HCT116 (cell line): ENCODE measurements at regions not wholly inside any gene's neighbourhood (a gene's known extent, or its start where the extent isn't known, plus 50 kb on each side); places are given as distances from the start of the nearest gene placed in this dataset.

Experiments used
- ATAC-seq: fragments of 200-7000 bp; cut with Tn5 transposase; 2 replicates; pipeline ENCODE4 v1.9.1; 2020; ENCODE audit warnings: mild to moderate bottlenecking, moderate library complexity
- BruUV-seq: library from RNA; stranded (reverse); fragments of 400-500 nt; replicated peaks from 2 replicates; lab custom pipeline; 2021; lab: Mats Ljungman, UMichigan
- CTCF ChIA-PET: fragments of 300-600 bp; sonication (Branson Sonifier 250); formaldehyde crosslinking; loops from one replicate; lab custom pipeline; 2021; ENCODE audit warnings: antibody characterized with exemption; lab: Charles Lee
- POLR2A ChIA-PET: fragments of 300-600, 350-600 bp; sonication (Branson Sonifier 250); formaldehyde crosslinking; loops from one replicate; lab custom pipeline; 2021; ENCODE audit warnings: antibody characterized with exemption; lab: Charles Lee
- RAD21 ChIA-PET, 2 experiments: fragments of 300-600 bp; sonication (Branson Sonifier 250); formaldehyde crosslinking; loops; one replicate each; lab custom pipeline; 2023; ENCODE audit warnings: low total read pairs in 2 of 2; ENCODE audit not compliant: uncharacterized antibody in 2 of 2, unreplicated experiment in 2 of 2, low non-redundant PET in 1 of 2; lab: Charles Lee
- DNase-seq: peaks from one replicate; pipeline ENCODE4 v3.0.0-alpha.2; 2010; ENCODE audit warnings: low read depth, low spot score
- H2AFZ ChIP-seq: fragments of 200-600 bp; shearing (Covaris generic), sonication (generic); 2 replicates; pipeline ENCODE4 v1.6.1; 2017; ENCODE audit warnings: low read depth, mixed run types, mixed read lengths, antibody characterized with exemption, low read length; ENCODE audit not compliant: poor library complexity, severe bottlenecking
- H3K27ac ChIP-seq: 2 replicates; pipeline ENCODE4 v1.5.1; 2012; ENCODE audit warnings: low read depth, low read length
- H3K27me3 ChIP-seq: fragments of 200-600 bp; sonication (generic); 2 replicates; pipeline ENCODE4 v1.6.1; 2016; ENCODE audit warnings: mixed run types, low read length, mixed read lengths; ENCODE audit not compliant: insufficient read depth
- H3K36me3 ChIP-seq, 2 experiments: fragments of 200-500 bp in 1 of 2; fragments of 200-600 bp in 1 of 2; sonication (Bioruptor generic) in 1 of 2; sonication (generic) in 1 of 2; 2 replicates each; pipeline versions ENCODE4 v1.5.1 to v1.6.1; 2014 to 2016; ENCODE audit warnings: low read length in 2 of 2, inconsistent platforms in 1 of 2, mixed read lengths in 1 of 2, mixed run types in 1 of 2; ENCODE audit not compliant: insufficient read depth in 2 of 2, control insufficient read depth in 1 of 2
- H3K4me1 ChIP-seq, 2 experiments: fragments of 200-600 bp in 1 of 2; sonication (generic) in 1 of 2; 2 replicates each; pipeline versions ENCODE4 v1.5.1 to v1.6.1; 2012 to 2017; ENCODE audit warnings: low read length in 2 of 2, inconsistent platforms in 1 of 2, mild to moderate bottlenecking in 1 of 2, mixed read lengths in 1 of 2, mixed run types in 1 of 2, moderate library complexity in 1 of 2; ENCODE audit not compliant: insufficient read depth in 2 of 2, control insufficient read depth in 1 of 2
- H3K4me2 ChIP-seq: fragments of 200-600 bp; sonication (generic); 2 replicates; pipeline ENCODE4 v1.6.1; 2017; ENCODE audit warnings: mixed run types, low read length, mixed read lengths
- H3K4me3 ChIP-seq, 2 experiments: fragments of 200-600 bp in 1 of 2; sonication (generic) in 1 of 2; replicated peaks in 1 of 2; 2 replicates each; pipeline ENCODE4 v1.5.1; 2011 to 2016; ENCODE audit warnings: low read length in 2 of 2, control low read depth in 1 of 2, low read depth in 1 of 2, mild to moderate bottlenecking in 1 of 2, mixed read lengths in 1 of 2, mixed run types in 1 of 2
- H3K79me2 ChIP-seq: fragments of 200-600 bp; sonication (generic); 2 replicates; pipeline ENCODE4 v1.6.1; 2017; ENCODE audit warnings: mild to moderate bottlenecking, mixed run types, low read length, moderate library complexity, mixed read lengths; ENCODE audit not compliant: insufficient read depth
- H3K9ac ChIP-seq: fragments of 200-600 bp; sonication (generic); 2 replicates; pipeline ENCODE4 v1.6.1; 2016; ENCODE audit warnings: low read length, mixed read lengths
- H3K9me2 ChIP-seq: fragments of 200-600 bp; sonication (generic), shearing (Covaris generic); 2 replicates; pipeline ENCODE4 v1.6.1; 2017; ENCODE audit warnings: mixed run types, mild to moderate bottlenecking, moderate library complexity; ENCODE audit not compliant: insufficient read depth
- H3K9me3 ChIP-seq, 2 experiments: fragments of 200-500 bp in 1 of 2; fragments of 200-600 bp in 1 of 2; sonication (Bioruptor generic) in 1 of 2; sonication (generic) in 1 of 2; 2 replicates each; pipeline ENCODE4 v1.6.1; 2014 to 2017; ENCODE audit warnings: low read length in 2 of 2, mixed read lengths in 2 of 2, inconsistent platforms in 1 of 2, low read depth in 1 of 2, mild to moderate bottlenecking in 1 of 2, mixed run types in 1 of 2, moderate library complexity in 1 of 2; ENCODE audit not compliant: control insufficient read depth in 1 of 2, insufficient read depth in 1 of 2
- H4K20me1 ChIP-seq: fragments of 200-600 bp; sonication (generic), shearing (Covaris generic); 2 replicates; pipeline ENCODE4 v1.6.1; 2017; ENCODE audit warnings: mixed run types, mild to moderate bottlenecking, moderate library complexity; ENCODE audit not compliant: insufficient read depth
- CBX3 ChIP-seq: IDR thresholded peaks from 2 replicates; pipeline ENCODE4 v1.6.1; 2012; ENCODE audit warnings: low read depth
- JUND ChIP-seq: IDR thresholded peaks from 2 replicates; pipeline ENCODE4 v1.6.1; 2012
- POLR2A ChIP-seq: IDR thresholded peaks from 2 replicates; pipeline ENCODE4 v1.7.0; 2011; ENCODE audit warnings: borderline replicate concordance; ENCODE audit not compliant: insufficient read depth, insufficient read length; ENCODE audit errors: extremely low read depth
- SP1 ChIP-seq: IDR thresholded peaks from 2 replicates; pipeline ENCODE4 v1.6.1; 2012; ENCODE audit warnings: low read depth
- TCF7L2 ChIP-seq: IDR thresholded peaks from 2 replicates; pipeline ENCODE4 v1.7.0; 2011; ENCODE audit warnings: borderline replicate concordance, inconsistent platforms; ENCODE audit not compliant: insufficient read depth, insufficient read length; ENCODE audit errors: extremely low read depth
- ZFX ChIP-seq: fragments of 450-650 bp; IDR thresholded peaks from 2 replicates; pipeline ENCODE4 v1.6.1; 2017
- ZNF274 ChIP-seq: fragments of 200-500 bp; sonication (Bioruptor generic); IDR thresholded peaks from 2 replicates; pipeline ENCODE4 v1.6.1; 2014; ENCODE audit warnings: mild to moderate bottlenecking, low read depth, low read length, inconsistent platforms
- intact Hi-C: fragments of 100-400 bp; cut with micrococcal nuclease; formaldehyde crosslinking; loops from 2 replicates; pipeline ENCODE4 v1.10.0; 2022
- TF ChIP-seq, protein P1 (sequence below): IDR thresholded peaks from 2 replicates; pipeline ENCODE4 v1.6.1; 2012
- TF ChIP-seq, protein P2 (sequence below): IDR thresholded peaks from 2 replicates; pipeline ENCODE4 v1.6.1; 2012; ENCODE audit warnings: low read depth
- TF ChIP-seq, protein P3 (sequence below): IDR thresholded peaks from 2 replicates; pipeline ENCODE4 v1.6.1; 2011; ENCODE audit warnings: mild to moderate bottlenecking, low read length, moderate library complexity; ENCODE audit not compliant: insufficient replicate concordance; ENCODE audit errors: extremely low read depth
- TF ChIP-seq, protein P4 (sequence below), 3 experiments: fragments of 200-600 bp in 1 of 3; sonication (generic) in 1 of 3; IDR thresholded peaks in 2 of 3; conservative IDR thresholded peaks in 1 of 3; 2 replicates each; pipeline ENCODE4 v1.5.1; 2012 to 2017; ENCODE audit warnings: low read depth in 2 of 3, low read length in 2 of 3, antibody characterized with exemption in 1 of 3, borderline replicate concordance in 1 of 3, control low read depth in 1 of 3, mild to moderate bottlenecking in 1 of 3, mixed read lengths in 1 of 3, mixed run types in 1 of 3, moderate library complexity in 1 of 3; ENCODE audit not compliant: insufficient read depth in 1 of 3

DNA sequence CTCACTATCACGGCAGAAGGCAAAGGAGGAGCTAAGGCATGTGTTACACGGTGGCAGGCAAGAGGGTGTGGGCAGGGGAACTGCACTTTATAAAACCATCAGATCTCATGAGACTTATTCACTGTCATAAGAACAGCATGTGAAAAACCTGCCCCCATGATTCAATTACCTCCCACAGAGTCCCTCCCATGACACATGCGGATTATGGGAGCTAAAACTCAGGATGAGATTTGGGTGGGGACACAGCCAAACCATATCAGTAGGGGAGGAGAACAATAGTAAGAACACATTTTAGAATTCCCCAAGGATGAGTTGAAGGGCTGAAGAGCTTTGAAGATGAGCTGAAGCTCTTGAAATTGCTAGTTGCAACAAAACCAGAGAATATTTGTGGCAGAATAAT, 287.9 kb downstream of the SMARCA2 start:
- ChIA-PET POLR2A (interaction anchor here (0.5 kb wide), 1 partner anchor 190 kb away, joined by 3 read pairs; no protein-coding TSS in a partner anchor), CTCF (no interaction called here), RAD21 (no interaction called here)
- intact Hi-C loops = no loop called here
- no TSS peak for BruUV-seq
- no peak overlapping the region for H3K27ac ChIP-seq
- no peaks in the 10 kb centered on the region for H3K36me3 ChIP-seq
- no peaks in the 10 kb centered on the region for H3K27me3 ChIP-seq
- ATAC-seq = no peak
- H3K4me1 ChIP-seq = no peaks in the 10 kb centered on the region
- no peaks in the 10 kb centered on the region for H3K9me2 ChIP-seq
- H4K20me1 ChIP-seq = no peaks in the 10 kb centered on the region
- DNase-seq = no peak
- no peak overlapping the region for H3K4me2 ChIP-seq
- H3K9ac ChIP-seq = no peak overlapping the region
- H3K79me2 ChIP-seq = no peaks in the 10 kb centered on the region
- no peak overlapping the region for H2AFZ ChIP-seq
- no peaks in the 10 kb centered on the region for H3K9me3 ChIP-seq
- H3K4me3 ChIP-seq = no peak overlapping the region
- TF ChIP-seq SP1 (no peak), CBX3 (no peak), ZFX (no peak), TCF7L2 (no peak), JUND (no peak), POLR2A (no peak), ZNF274 (no peak)
- TF ChIP-seq, protein P1, sequence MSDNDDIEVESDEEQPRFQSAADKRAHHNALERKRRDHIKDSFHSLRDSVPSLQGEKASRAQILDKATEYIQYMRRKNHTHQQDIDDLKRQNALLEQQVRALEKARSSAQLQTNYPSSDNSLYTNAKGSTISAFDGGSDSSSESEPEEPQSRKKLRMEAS = no peak
- TF ChIP-seq, protein P2, sequence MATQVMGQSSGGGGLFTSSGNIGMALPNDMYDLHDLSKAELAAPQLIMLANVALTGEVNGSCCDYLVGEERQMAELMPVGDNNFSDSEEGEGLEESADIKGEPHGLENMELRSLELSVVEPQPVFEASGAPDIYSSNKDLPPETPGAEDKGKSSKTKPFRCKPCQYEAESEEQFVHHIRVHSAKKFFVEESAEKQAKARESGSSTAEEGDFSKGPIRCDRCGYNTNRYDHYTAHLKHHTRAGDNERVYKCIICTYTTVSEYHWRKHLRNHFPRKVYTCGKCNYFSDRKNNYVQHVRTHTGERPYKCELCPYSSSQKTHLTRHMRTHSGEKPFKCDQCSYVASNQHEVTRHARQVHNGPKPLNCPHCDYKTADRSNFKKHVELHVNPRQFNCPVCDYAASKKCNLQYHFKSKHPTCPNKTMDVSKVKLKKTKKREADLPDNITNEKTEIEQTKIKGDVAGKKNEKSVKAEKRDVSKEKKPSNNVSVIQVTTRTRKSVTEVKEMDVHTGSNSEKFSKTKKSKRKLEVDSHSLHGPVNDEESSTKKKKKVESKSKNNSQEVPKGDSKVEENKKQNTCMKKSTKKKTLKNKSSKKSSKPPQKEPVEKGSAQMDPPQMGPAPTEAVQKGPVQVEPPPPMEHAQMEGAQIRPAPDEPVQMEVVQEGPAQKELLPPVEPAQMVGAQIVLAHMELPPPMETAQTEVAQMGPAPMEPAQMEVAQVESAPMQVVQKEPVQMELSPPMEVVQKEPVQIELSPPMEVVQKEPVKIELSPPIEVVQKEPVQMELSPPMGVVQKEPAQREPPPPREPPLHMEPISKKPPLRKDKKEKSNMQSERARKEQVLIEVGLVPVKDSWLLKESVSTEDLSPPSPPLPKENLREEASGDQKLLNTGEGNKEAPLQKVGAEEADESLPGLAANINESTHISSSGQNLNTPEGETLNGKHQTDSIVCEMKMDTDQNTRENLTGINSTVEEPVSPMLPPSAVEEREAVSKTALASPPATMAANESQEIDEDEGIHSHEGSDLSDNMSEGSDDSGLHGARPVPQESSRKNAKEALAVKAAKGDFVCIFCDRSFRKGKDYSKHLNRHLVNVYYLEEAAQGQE = no peak
- TF ChIP-seq, protein P3, sequence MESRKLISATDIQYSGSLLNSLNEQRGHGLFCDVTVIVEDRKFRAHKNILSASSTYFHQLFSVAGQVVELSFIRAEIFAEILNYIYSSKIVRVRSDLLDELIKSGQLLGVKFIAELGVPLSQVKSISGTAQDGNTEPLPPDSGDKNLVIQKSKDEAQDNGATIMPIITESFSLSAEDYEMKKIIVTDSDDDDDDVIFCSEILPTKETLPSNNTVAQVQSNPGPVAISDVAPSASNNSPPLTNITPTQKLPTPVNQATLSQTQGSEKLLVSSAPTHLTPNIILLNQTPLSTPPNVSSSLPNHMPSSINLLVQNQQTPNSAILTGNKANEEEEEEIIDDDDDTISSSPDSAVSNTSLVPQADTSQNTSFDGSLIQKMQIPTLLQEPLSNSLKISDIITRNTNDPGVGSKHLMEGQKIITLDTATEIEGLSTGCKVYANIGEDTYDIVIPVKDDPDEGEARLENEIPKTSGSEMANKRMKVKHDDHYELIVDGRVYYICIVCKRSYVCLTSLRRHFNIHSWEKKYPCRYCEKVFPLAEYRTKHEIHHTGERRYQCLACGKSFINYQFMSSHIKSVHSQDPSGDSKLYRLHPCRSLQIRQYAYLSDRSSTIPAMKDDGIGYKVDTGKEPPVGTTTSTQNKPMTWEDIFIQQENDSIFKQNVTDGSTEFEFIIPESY = no peak
- TF ChIP-seq, protein P4, sequence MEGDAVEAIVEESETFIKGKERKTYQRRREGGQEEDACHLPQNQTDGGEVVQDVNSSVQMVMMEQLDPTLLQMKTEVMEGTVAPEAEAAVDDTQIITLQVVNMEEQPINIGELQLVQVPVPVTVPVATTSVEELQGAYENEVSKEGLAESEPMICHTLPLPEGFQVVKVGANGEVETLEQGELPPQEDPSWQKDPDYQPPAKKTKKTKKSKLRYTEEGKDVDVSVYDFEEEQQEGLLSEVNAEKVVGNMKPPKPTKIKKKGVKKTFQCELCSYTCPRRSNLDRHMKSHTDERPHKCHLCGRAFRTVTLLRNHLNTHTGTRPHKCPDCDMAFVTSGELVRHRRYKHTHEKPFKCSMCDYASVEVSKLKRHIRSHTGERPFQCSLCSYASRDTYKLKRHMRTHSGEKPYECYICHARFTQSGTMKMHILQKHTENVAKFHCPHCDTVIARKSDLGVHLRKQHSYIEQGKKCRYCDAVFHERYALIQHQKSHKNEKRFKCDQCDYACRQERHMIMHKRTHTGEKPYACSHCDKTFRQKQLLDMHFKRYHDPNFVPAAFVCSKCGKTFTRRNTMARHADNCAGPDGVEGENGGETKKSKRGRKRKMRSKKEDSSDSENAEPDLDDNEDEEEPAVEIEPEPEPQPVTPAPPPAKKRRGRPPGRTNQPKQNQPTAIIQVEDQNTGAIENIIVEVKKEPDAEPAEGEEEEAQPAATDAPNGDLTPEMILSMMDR (IDR thresholded peaks at IDR 0.05 in 2 of 3, conservative IDR thresholded peaks at IDR 0.05 in 1 of 3; ENCODE audit: borderline replicate concordance in 1 of 3, insufficient read depth in 1 of 3, low read depth in 2 of 3, low read length in 2 of 3) = no peak
